ENCODE measurements at regions not wholly inside any gene's neighbourhood (a gene's known extent, or its start where the extent isn't known, plus 50 kb on each side); places are given as distances from the start of the nearest gene placed in this dataset.

GRCh38 chr18:8458546-8459215 is 150.6 kb upstream of the RAB12 start:
- Mint-ChIP-seq H3K36me3 (no peaks in the 10 kb centered on the region), H3K4me3 (no peak overlapping the region), H3K9me3 (no peaks in the 10 kb centered on the region), H3K27me3 (peaks cover 3% of the 10 kb centered on the region), H3K4me1 (peaks cover 2% of the 10 kb centered on the region), H3K27ac (no peak overlapping the region)
- no peak for DNase-seq (ENCODE audit: low spot score in 2 of 2)
- ATAC-seq (ENCODE audit: low read depth), result no peak

GRCh38 chr18:8460748-8461147 is 148.5 kb upstream of the RAB12 start:
- H3K9me3 Mint-ChIP-seq, result peaks cover 1% of the 10 kb centered on the region
- peaks cover 3% of the 10 kb centered on the region for H3K27me3 Mint-ChIP-seq
- no peak overlapping the region for H3K27ac Mint-ChIP-seq
- H3K36me3 Mint-ChIP-seq, result no peaks in the 10 kb centered on the region
- DNase-seq (ENCODE audit: low spot score in 2 of 2) (no peak), ATAC-seq (ENCODE audit: low read depth) (no peak)
- no peak overlapping the region for H3K4me3 Mint-ChIP-seq
- H3K4me1 Mint-ChIP-seq, result peaks cover 2% of the 10 kb centered on the region

GRCh38 chr18:8461544-8461943 is 147.7 kb upstream of the RAB12 start:
- Mint-ChIP-seq H3K9me3 (peaks cover 1% of the 10 kb centered on the region), H3K4me3 (no peak overlapping the region), H3K4me1 (peaks cover 2% of the 10 kb centered on the region), H3K27ac (no peak overlapping the region), H3K27me3 (peaks cover 3% of the 10 kb centered on the region), H3K36me3 (no peaks in the 10 kb centered on the region)
- no peak for DNase-seq (ENCODE audit: low spot score in 2 of 2)
- ATAC-seq (ENCODE audit: low read depth), result no peak

DNA sequence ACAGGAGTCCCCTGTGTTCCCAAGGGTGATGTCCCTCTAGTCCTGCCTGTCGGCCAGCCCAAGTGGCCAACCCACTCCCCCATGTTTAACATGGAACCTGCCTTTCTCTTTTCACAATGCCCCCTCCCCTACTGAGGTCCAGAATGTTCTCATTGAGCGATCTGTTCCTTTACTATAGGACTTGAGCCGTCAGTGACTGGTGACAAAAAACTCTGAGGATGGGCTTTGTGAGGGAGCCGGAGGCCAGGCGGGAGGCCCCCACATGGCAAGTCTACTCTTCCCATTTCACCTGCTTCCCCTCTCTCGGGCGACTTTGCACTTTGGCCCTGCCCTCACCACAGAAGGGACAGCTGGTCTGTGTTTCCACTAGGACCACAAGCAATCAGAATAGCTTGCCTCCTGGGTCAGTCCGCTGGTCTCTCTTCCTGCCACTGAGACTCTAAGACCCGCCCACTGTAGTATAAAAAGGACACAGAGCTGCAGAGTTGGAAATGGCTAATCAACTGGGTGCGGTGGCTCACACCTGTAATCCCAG is 146.5 kb upstream of the RAB12 start:
- DNase-seq (ENCODE audit: low spot score in 2 of 2) (no peak), ATAC-seq (ENCODE audit: low read depth) (no peak)
- no peaks in the 10 kb centered on the region for H3K36me3 Mint-ChIP-seq
- H3K9me3 Mint-ChIP-seq, result peaks cover 1% of the 10 kb centered on the region
- no peak overlapping the region for H3K4me3 Mint-ChIP-seq
- no peak overlapping the region for H3K27ac Mint-ChIP-seq
- peaks cover 3% of the 10 kb centered on the region for H3K27me3 Mint-ChIP-seq
- peaks cover 2% of the 10 kb centered on the region for H3K4me1 Mint-ChIP-seq

- DNase-seq (ENCODE audit: low spot score in 2 of 2) (no peak), ATAC-seq (ENCODE audit: low read depth) (no peak)
- H3K27ac Mint-ChIP-seq, result no peak overlapping the region
- H3K36me3 Mint-ChIP-seq, result no peaks in the 10 kb centered on the region
- H3K27me3 Mint-ChIP-seq, result peaks cover 3% of the 10 kb centered on the region
- peaks cover 1% of the 10 kb centered on the region for H3K9me3 Mint-ChIP-seq
- no peak overlapping the region for H3K4me3 Mint-ChIP-seq
- peaks cover 2% of the 10 kb centered on the region for H3K4me1 Mint-ChIP-seq
These were observed 145.4 kb upstream of the RAB12 start for GRCh38 chr18:8463791-8464190.

DNA sequence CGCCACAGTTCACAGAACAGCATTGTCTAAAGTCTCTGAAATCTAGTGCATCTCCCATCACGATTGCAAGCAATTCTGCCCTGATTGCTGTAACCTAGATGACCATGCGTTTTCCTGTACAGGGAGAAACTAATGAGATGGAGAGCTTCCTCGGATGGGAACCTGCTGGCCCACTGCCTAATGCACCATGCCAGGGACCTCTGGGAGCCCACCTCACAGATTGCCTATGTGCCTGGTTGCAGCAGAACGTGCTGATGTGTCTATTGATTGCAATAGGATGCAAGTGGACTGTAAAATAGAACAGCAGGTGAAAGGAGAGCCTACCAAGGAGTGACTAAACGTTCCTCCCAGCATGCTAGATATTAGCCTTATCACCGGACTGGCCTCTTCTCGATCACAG is 141.0 kb upstream of the RAB12 start:
- no peak for DNase-seq (ENCODE audit: low spot score in 2 of 2)
- Mint-ChIP-seq H3K4me3 (no peak overlapping the region), H3K27ac (no peak overlapping the region), H3K4me1 (no peaks in the 10 kb centered on the region), H3K27me3 (peaks cover 3% of the 10 kb centered on the region), H3K36me3 (no peaks in the 10 kb centered on the region), H3K9me3 (peaks cover 1% of the 10 kb centered on the region)
- ATAC-seq (ENCODE audit: low read depth), result no peak

GRCh38 chr18:8468921-8469335 is 140.3 kb upstream of the RAB12 start:
- no peaks in the 10 kb centered on the region for H3K36me3 Mint-ChIP-seq
- no peak overlapping the region for H3K4me3 Mint-ChIP-seq
- no peak overlapping the region for H3K27ac Mint-ChIP-seq
- H3K9me3 Mint-ChIP-seq, result peaks cover 1% of the 10 kb centered on the region
- DNase-seq (ENCODE audit: low spot score in 2 of 2) (no peak), ATAC-seq (ENCODE audit: low read depth) (no peak)
- H3K27me3 Mint-ChIP-seq, result peaks cover 4% of the 10 kb centered on the region
- H3K4me1 Mint-ChIP-seq, result no peaks in the 10 kb centered on the region

DNA sequence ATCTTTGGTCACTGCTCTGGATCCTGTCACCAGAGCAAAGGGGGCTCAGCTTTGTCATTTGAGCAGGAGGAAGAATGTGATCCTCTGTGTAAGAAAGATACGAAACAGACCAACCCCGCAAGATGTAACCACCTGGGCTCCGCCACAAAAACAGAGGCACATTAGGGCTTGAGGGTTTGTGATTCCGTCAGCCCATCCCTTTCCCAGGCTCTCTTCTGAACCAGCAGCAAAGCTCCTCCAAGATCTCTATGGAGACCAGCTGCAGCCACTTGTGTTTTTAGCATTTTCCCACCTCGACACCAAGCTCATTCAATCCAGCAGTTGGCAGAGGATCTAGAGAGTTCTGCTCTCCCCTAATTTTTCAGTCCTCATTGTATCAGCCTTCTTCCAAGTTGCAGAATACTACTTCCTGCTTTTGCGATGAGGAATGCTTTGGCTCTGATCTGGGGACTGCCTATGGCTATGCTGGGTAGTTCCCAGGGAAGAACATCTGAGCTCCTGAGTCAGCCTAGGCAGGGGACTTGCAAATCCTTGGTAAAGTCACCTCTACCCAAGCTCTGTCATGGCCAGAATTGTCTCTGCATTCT is 139.6 kb upstream of the RAB12 start:
- Mint-ChIP-seq H3K27me3 (peaks cover 4% of the 10 kb centered on the region), H3K27ac (no peak overlapping the region), H3K36me3 (no peaks in the 10 kb centered on the region), H3K9me3 (peaks cover 1% of the 10 kb centered on the region), H3K4me3 (no peak overlapping the region), H3K4me1 (no peaks in the 10 kb centered on the region)
- ATAC-seq (ENCODE audit: low read depth) (no peak), DNase-seq (ENCODE audit: low spot score in 2 of 2) (no peak)

DNA sequence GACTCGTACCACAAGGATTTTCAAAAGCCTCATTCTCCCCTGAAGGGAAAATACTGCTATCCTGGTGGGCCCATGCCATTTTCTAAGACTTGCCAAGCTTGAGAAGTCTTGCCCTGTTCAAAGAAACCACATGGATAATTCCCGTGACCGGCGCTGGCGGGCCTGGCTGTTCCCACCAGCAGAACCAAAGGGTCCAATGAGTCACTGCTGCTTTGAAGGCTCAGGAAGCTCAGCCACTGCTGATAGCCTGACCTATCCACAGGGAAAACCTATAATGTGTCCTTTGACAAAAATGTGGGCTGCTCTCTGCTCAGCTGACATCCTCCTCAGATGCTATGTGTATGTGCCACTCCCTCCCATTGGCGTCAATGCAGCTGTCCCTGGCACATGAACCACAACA is 137.9 kb upstream of the RAB12 start:
- no peaks in the 10 kb centered on the region for H3K36me3 Mint-ChIP-seq
- H3K4me1 Mint-ChIP-seq, result no peaks in the 10 kb centered on the region
- H3K9me3 Mint-ChIP-seq, result no peaks in the 10 kb centered on the region
- peaks cover 11% of the 10 kb centered on the region for H3K27me3 Mint-ChIP-seq
- H3K27ac Mint-ChIP-seq, result no peak overlapping the region
- ATAC-seq (ENCODE audit: low read depth) (no peak), DNase-seq (ENCODE audit: low spot score in 2 of 2) (no peak)
- H3K4me3 Mint-ChIP-seq, result no peak overlapping the region

DNA sequence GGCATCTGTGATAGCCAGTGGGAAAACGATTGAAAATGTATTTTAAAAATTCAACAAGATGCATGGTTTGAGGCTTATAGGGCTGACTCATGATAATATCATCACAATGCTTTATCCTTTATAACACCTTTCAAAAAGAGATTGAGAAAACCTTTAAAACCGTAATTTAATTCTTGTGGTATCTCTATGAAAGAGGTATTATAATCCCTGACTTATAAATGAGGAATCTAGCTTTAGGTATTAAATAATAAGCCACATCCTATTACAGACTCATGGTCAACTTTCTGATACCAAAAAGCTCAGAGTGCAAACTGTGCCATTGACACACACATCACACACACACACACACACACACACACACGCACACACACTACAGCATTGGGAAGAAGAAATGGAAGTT is 134.6 kb upstream of the RAB12 start:
- Mint-ChIP-seq H3K27me3 (peaks cover 19% of the 10 kb centered on the region), H3K4me3 (no peak overlapping the region), H3K4me1 (peaks cover 3% of the 10 kb centered on the region), H3K36me3 (no peaks in the 10 kb centered on the region), H3K9me3 (no peaks in the 10 kb centered on the region), H3K27ac (no peak overlapping the region)
- DNase-seq (ENCODE audit: low spot score in 2 of 2), result no peak
- ATAC-seq (ENCODE audit: low read depth), result no peak

GRCh38 chr18:8477615-8478014 is 131.6 kb upstream of the RAB12 start:
- peaks cover 18% of the 10 kb centered on the region for H3K27me3 Mint-ChIP-seq
- H3K4me1 Mint-ChIP-seq, result peaks cover 3% of the 10 kb centered on the region
- H3K4me3 Mint-ChIP-seq, result no peak overlapping the region
- no peaks in the 10 kb centered on the region for H3K9me3 Mint-ChIP-seq
- H3K36me3 Mint-ChIP-seq, result no peaks in the 10 kb centered on the region
- no peak overlapping the region for H3K27ac Mint-ChIP-seq
- DNase-seq (ENCODE audit: low spot score in 2 of 2) (no peak), ATAC-seq (ENCODE audit: low read depth) (no peak)

- H3K4me3 Mint-ChIP-seq, result no peak overlapping the region
- no peaks in the 10 kb centered on the region for H3K9me3 Mint-ChIP-seq
- no peak overlapping the region for H3K27ac Mint-ChIP-seq
- H3K36me3 Mint-ChIP-seq, result no peaks in the 10 kb centered on the region
- ATAC-seq (ENCODE audit: low read depth), result peak; percentile 78
- peaks cover 3% of the 10 kb centered on the region for H3K4me1 Mint-ChIP-seq
- H3K27me3 Mint-ChIP-seq, result peaks cover 20% of the 10 kb centered on the region
- DNase-seq (ENCODE audit: low spot score in 2 of 2), result peak; percentile 72 to 78
These were observed 130.9 kb upstream of the RAB12 start for GRCh38 chr18:8478166-8478967.

DNA sequence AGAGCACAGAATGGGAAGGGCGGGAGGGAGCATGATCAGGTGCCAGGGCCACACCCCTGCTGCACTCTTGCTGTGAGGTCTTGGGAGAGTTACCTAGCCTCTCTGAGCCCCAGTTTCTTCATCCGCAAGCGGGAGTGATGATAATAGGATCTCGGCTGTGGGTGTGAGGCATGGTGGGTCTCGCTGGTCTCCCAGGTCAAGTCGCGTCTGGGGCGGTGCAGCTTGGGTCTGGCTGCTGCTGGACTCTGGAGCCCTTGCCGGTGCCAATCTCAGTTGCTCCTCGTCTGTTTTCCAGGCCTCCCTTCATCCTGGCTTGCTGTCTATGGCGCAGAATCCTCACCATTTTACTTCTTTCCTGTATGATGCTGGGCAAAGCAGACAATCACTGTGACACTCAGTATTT is 130.3 kb upstream of the RAB12 start:
- no peak for ATAC-seq (ENCODE audit: low read depth)
- no peak for DNase-seq (ENCODE audit: low spot score in 2 of 2)
- H3K36me3 Mint-ChIP-seq, result no peaks in the 10 kb centered on the region
- H3K4me3 Mint-ChIP-seq, result no peak overlapping the region
- no peak overlapping the region for H3K27ac Mint-ChIP-seq
- H3K4me1 Mint-ChIP-seq, result peaks cover 3% of the 10 kb centered on the region
- H3K9me3 Mint-ChIP-seq, result no peaks in the 10 kb centered on the region
- peaks cover 19% of the 10 kb centered on the region for H3K27me3 Mint-ChIP-seq

DNA sequence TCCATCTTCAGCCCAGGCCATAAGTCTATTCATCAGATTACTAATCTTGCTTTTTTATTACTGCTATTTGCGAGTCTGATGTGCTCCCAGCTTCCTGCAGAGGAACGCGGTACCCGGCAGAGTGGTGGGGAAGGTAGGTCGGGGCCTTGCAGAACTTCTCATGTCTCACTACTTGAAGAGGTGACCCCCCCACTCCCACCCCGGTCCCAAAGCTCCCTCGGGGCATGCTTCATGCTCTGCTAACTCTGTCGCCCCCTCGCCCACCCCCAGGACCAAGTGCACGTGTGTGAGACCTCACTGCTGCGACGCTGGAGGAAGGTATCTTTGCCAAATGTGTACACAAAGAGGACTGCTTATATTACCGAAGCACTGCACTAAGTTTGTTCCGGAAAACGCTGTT is 129.4 kb upstream of the RAB12 start:
- no peak overlapping the region for H3K4me3 Mint-ChIP-seq
- H3K36me3 Mint-ChIP-seq, result no peaks in the 10 kb centered on the region
- no peak for ATAC-seq (ENCODE audit: low read depth)
- H3K4me1 Mint-ChIP-seq, result peaks cover 3% of the 10 kb centered on the region
- no peaks in the 10 kb centered on the region for H3K9me3 Mint-ChIP-seq
- peaks cover 19% of the 10 kb centered on the region for H3K27me3 Mint-ChIP-seq
- no peak for DNase-seq (ENCODE audit: low spot score in 2 of 2)
- no peak overlapping the region for H3K27ac Mint-ChIP-seq

All from memory B cell (primary cell).